ENCODE measurements at regions not wholly inside any gene's neighbourhood (a gene's known extent, or its start where the extent isn't known, plus 50 kb on each side); places are given as distances from the start of the nearest gene placed in this dataset.

GRCh38 chr7:17071866-17072265 is 190.1 kb upstream of the AGR3 start:
- TF ChIP-seq, protein P1, sequence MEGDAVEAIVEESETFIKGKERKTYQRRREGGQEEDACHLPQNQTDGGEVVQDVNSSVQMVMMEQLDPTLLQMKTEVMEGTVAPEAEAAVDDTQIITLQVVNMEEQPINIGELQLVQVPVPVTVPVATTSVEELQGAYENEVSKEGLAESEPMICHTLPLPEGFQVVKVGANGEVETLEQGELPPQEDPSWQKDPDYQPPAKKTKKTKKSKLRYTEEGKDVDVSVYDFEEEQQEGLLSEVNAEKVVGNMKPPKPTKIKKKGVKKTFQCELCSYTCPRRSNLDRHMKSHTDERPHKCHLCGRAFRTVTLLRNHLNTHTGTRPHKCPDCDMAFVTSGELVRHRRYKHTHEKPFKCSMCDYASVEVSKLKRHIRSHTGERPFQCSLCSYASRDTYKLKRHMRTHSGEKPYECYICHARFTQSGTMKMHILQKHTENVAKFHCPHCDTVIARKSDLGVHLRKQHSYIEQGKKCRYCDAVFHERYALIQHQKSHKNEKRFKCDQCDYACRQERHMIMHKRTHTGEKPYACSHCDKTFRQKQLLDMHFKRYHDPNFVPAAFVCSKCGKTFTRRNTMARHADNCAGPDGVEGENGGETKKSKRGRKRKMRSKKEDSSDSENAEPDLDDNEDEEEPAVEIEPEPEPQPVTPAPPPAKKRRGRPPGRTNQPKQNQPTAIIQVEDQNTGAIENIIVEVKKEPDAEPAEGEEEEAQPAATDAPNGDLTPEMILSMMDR (conservative IDR thresholded peaks at IDR 0.05): no peak
- H3K27ac ChIP-seq: no peak overlapping the region

GRCh38 chr7:17075601-17076255 is 193.9 kb upstream of the AGR3 start:
- H3K27ac ChIP-seq: no peak overlapping the region
- TF ChIP-seq, protein P1 (conservative IDR thresholded peaks at IDR 0.05): no peak

- TF ChIP-seq, protein P1 (conservative IDR thresholded peaks at IDR 0.05): no peak
- H3K27ac ChIP-seq: no peak overlapping the region
These were observed 196.5 kb upstream of the AGR3 start for GRCh38 chr7:17078298-17078697.

- TF ChIP-seq, protein P1 (conservative IDR thresholded peaks at IDR 0.05): no peak
- no peak overlapping the region for H3K27ac ChIP-seq
These were observed 201.8 kb upstream of the AGR3 start for GRCh38 chr7:17083392-17084165.

GRCh38 chr7:17084166-17084475 is 202.3 kb upstream of the AGR3 start:
- H3K27ac ChIP-seq: no peak overlapping the region
- TF ChIP-seq, protein P1 (conservative IDR thresholded peaks at IDR 0.05): no peak

- H3K27ac ChIP-seq: no peak overlapping the region
- TF ChIP-seq, protein P1 (conservative IDR thresholded peaks at IDR 0.05): no peak
These were observed 203.4 kb upstream of the AGR3 start for GRCh38 chr7:17085186-17085585.

- TF ChIP-seq, protein P1 (conservative IDR thresholded peaks at IDR 0.05): no peak
- H3K27ac ChIP-seq: no peak overlapping the region
These were observed 204.6 kb upstream of the AGR3 start for GRCh38 chr7:17086403-17086802.

All from VCaP (cell line).